Epithelial cell of proximal tubule (primary cell): ENCODE measurements at regions not wholly inside any gene's neighbourhood (a gene's known extent, or its start where the extent isn't known, plus 50 kb on each side); places are given as distances from the start of the nearest gene placed in this dataset.

ENCODE experiments used
- DNase-seq: peaks from one replicate; pipeline ENCODE4 v3.0.0-alpha.2; 2011; ENCODE audit warnings: low read depth
- H3K4me3 ChIP-seq: 2 replicates; pipeline ENCODE4 v1.5.1; 2011; ENCODE audit warnings: low read depth, mild to moderate bottlenecking, low read length
- CTCF ChIP-seq: conservative IDR thresholded peaks from 2 replicates; pipeline ENCODE4 v1.5.1; 2012; ENCODE audit warnings: low read depth, mild to moderate bottlenecking, low read length

DNA sequence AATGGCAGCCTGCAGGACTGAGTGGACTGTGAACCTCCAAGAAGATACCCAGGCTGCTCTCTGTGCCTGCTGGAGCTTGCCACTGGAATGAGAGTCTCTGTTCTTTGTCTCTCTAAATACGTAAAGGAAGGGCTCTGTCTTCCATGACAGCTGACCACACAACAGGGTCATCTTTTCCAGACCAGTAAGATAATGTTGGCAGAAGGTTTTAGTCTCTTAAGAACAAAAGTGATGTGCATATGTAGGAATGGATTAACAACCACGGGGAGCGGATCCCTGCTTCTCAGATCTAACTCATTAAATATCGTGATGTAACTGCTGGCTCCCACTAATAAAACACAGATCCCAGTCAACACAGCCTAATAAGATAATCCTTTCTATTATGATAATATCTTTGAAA lies 67.5 kb downstream of the MAP10 start:
- TF ChIP-seq CTCF, result no peak
- DNase-seq, result no peak
- H3K4me3 ChIP-seq, result no peak overlapping the region

GRCh38 chr1:232873412-232873811 lies 68.2 kb downstream of the MAP10 start:
- H3K4me3 ChIP-seq, result no peak overlapping the region
- no peak for TF ChIP-seq CTCF
- DNase-seq, result no peak

DNA sequence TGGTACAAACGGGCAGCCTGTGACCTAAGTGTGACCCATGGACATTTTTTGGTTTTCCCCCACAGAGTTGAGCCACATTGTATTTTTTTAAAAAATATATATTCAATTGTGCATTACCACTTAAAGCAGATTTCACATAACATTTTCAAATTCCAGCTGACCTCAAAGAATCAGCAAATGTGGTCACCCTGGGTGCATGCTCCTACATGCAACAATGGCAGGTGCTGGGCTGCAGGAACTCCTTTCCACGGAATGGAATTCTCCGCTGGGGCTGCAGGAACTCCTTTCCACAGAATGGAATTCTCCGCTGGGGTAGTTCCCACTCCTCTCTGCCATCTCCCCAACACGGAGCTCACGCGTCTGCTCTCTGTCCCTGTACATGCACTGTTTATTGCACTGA lies 68.7 kb downstream of the MAP10 start:
- H3K4me3 ChIP-seq, result no peak overlapping the region
- TF ChIP-seq CTCF, result no peak
- no peak for DNase-seq

DNA sequence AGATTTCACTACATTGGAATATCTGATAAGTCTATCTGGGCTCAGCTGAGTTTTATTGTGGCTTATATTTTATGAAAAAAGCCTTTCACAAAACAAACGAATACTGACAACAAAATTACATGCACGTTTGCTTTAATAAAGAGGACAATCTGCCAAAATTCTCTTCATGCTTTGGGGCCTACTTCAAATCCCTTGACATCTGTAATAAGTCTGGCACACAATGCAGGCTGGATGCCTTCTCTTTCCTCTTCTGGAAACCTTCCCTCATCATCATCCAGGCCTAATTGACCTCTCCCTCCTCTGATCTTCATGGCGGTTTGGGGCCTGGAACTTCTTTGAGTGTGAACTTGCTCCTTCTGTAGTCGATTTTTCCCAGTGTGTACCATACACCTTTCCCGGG lies 70.3 kb downstream of the MAP10 start:
- no peak for TF ChIP-seq CTCF

GRCh38 chr1:232876506-232877364 lies 71.5 kb downstream of the MAP10 start:
- no peak for DNase-seq
- TF ChIP-seq CTCF, result no peak
- no peak overlapping the region for H3K4me3 ChIP-seq

More for the DNA sequence above, 70.3 kb downstream of the MAP10 start:
- DNase-seq, result no peak
- H3K4me3 ChIP-seq, result no peak overlapping the region

DNA sequence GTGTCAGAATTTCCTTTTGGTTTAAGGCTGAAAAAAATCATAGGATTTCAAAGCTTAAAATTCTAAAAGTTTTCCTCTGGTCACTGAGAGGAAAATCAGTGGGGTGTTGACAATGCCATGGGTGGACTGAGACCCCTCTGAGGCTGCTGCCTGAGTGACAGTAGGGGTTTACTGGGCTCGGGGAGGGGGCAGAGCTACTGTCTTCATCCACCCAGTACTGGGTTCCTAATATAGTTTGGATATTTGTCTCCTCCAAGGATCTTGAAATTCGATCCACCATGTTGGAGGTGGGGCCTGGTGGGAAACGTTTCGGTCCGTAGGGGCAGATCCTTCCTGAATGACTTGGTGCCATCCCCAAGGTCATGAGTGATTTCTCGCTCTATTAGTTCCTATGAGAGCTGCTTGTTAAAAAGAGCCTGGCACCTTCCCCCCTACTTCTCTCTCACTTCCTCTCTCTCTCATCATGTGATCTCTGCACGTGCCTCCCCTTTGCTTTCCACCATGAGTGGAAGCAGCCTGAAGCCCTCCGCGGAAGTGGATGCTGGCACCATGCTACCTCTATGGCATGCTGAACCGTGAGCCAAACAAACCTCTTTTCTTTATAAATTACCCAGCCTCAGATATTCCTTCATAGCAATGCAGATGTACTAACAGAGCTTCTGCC lies 72.3 kb downstream of the MAP10 start:
- no peak overlapping the region for H3K4me3 ChIP-seq
- no peak for DNase-seq
- TF ChIP-seq CTCF, result no peak

DNA sequence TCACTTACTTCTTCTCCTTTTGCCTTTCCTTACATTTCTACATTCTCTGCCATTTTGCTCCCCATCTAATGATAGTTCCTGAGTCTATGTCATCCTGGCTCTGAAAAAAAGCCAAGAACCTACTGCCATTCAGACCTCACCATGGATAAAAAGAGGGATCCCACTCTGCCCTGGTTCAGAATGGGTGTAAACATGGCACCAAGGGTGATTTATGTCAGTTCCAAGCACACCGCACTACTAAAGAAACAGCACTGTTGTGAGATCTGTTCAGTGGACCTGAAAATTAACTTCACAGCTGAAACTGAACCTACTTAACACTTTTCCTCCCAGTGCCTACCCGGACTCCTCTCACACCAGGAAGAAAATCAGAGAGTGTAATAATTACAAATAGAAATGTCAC lies 72.3 kb upstream of the NTPCR start:
- TF ChIP-seq CTCF, result no peak
- no peak overlapping the region for H3K4me3 ChIP-seq
- no peak for DNase-seq
